OCI-LY3 (cell line): ENCODE measurements at regions not wholly inside any gene's neighbourhood (a gene's known extent, or its start where the extent isn't known, plus 50 kb on each side); places are given as distances from the start of the nearest gene placed in this dataset.

Source experiments
- H2AFZ ChIP-seq: fragments of 200-600, 300-600 bp; shearing (Covaris generic); 2 replicates; pipeline ENCODE4 v1.6.0; 2014; ENCODE audit warnings: antibody characterized with exemption, low read depth, low read length
- H3K27ac ChIP-seq: fragments of 200-600, 300-600 bp; sonication (generic); 2 replicates; pipeline ENCODE4 v1.5.1; 2014; ENCODE audit warnings: mild to moderate bottlenecking, low read length, moderate library complexity, mixed read lengths
- H3K27me3 ChIP-seq: fragments of 200-600, 300-600 bp; sonication (generic); 2 replicates; pipeline ENCODE4 v1.6.1; 2014; ENCODE audit warnings: low read depth, low read length, mixed read lengths
- H3K36me3 ChIP-seq: fragments of 200-600, 300-600 bp; sonication (generic); replicated peaks from 2 replicates; pipeline ENCODE3; 2014; ENCODE audit warnings: low read depth, low read length, mixed read lengths
- H3K4me1 ChIP-seq: fragments of 300-600, 200-600 bp; sonication (generic); 2 replicates; pipeline ENCODE4 v1.6.1; 2014; ENCODE audit warnings: low read length, mixed read lengths
- H3K4me2 ChIP-seq: fragments of 200-600, 300-600 bp; sonication (generic); 2 replicates; pipeline ENCODE4 v1.6.1; 2014; ENCODE audit warnings: low read length, mixed read lengths
- H3K4me3 ChIP-seq: fragments of 300-600, 200-600 bp; sonication (generic); 2 replicates; pipeline ENCODE4 v1.5.1; 2014; ENCODE audit warnings: antibody characterized with exemption, mild to moderate bottlenecking, low read length, moderate library complexity
- H3K79me2 ChIP-seq: fragments of 300-600, 200-600 bp; shearing (Covaris generic); 2 replicates; pipeline ENCODE4 v1.6.1; 2014; ENCODE audit warnings: mild to moderate bottlenecking, low read length, mixed read lengths
- H3K9ac ChIP-seq: fragments of 300-600, 200-600 bp; shearing (Covaris generic); 2 replicates; pipeline ENCODE4 v1.6.0; 2014; ENCODE audit warnings: mild to moderate bottlenecking, low read length, moderate library complexity
- H3K9me3 ChIP-seq: fragments of 200-600, 300-600 bp; shearing (Covaris generic); 2 replicates; pipeline ENCODE4 v1.6.1; 2014; ENCODE audit warnings: low read length, mixed read lengths; ENCODE audit not compliant: insufficient read depth
- H4K20me1 ChIP-seq: fragments of 200-600, 300-600 bp; sonication (generic); 2 replicates; pipeline ENCODE4 v1.6.1; 2016; ENCODE audit warnings: low read length, mixed read lengths; ENCODE audit not compliant: insufficient read depth
- CTCF ChIP-seq: fragments of 200-600, 300-600 bp; sonication (generic); IDR thresholded peaks from 2 replicates; pipeline ENCODE4 v1.5.1; 2014; ENCODE audit warnings: antibody characterized with exemption, low read length, low read depth
- EZH2phosphoT487 ChIP-seq: fragments of 200-600 bp; shearing (Covaris generic); IDR thresholded peaks from 2 replicates; pipeline ENCODE4 v1.6.1; 2018; ENCODE audit warnings: antibody characterized with exemption, mixed run types, low read depth

- no peak overlapping the region for H2AFZ ChIP-seq
Observed at GRCh38 chr21:35195232-35195631, 146.1 kb upstream of the RUNX1 start.

DNA sequence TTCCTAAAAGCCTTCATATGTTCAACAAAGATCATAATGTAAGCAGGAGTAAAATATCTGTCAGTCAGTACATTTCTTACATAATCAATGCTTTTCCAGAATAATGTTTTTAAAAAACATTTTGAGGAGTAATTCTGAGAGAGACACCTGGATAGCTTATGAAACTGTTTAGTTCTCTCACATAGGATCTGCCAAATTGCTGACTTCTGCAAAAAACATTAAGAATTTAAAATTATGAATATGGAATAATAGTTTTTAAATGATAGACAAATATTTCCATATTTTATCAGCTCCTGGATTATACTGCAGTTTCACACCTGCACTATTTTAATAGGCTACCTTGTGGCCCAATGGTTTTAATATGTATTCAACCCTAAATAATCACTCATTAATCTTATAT lies 142.7 kb upstream of the RUNX1 start:
- H2AFZ ChIP-seq = no peak overlapping the region
- TF ChIP-seq EZH2phosphoT487 (no peak), CTCF (no peak)
- peaks cover 47% of the 10 kb centered on the region for H3K4me1 ChIP-seq
- no peak overlapping the region for H3K4me3 ChIP-seq
- no peaks in the 10 kb centered on the region for H3K79me2 ChIP-seq
- H3K36me3 ChIP-seq = peaks cover 20% of the 10 kb centered on the region
- H3K9ac ChIP-seq = 0 out of 2 replicates have a peak overlapping the region, but pooled peaks have one; percentile 81
- peak overlapping the region; percentile 100 for H3K27ac ChIP-seq
- H3K4me2 ChIP-seq = no peak overlapping the region
- peaks cover 7% of the 10 kb centered on the region; the same call in 1 of the 2 replicates for H3K9me3 ChIP-seq
- H3K27me3 ChIP-seq = no peaks in the 10 kb centered on the region
- no peaks in the 10 kb centered on the region for H4K20me1 ChIP-seq

More at GRCh38 chr21:35195232-35195631, 146.1 kb upstream of the RUNX1 start:
- Histone ChIP-seq H3K4me1 (peaks cover 40% of the 10 kb centered on the region), H3K9me3 (peaks cover 16% of the 10 kb centered on the region), H3K27ac (no peak overlapping the region), H3K4me3 (no peak overlapping the region), H4K20me1 (no peaks in the 10 kb centered on the region), H3K27me3 (no peaks in the 10 kb centered on the region), H3K4me2 (no peak overlapping the region), H3K9ac (no peak overlapping the region), H3K79me2 (no peaks in the 10 kb centered on the region), H3K36me3 (peaks cover 30% of the 10 kb centered on the region)
- TF ChIP-seq EZH2phosphoT487 = no peak
- no peak for TF ChIP-seq CTCF

GRCh38 chr21:35191128-35191527 lies 142.0 kb upstream of the RUNX1 start:
- Histone ChIP-seq H3K9ac (peak overlapping the region; percentile 81), H3K79me2 (no peaks in the 10 kb centered on the region), H2AFZ (no peak overlapping the region), H4K20me1 (no peaks in the 10 kb centered on the region), H3K27ac (peak overlapping the region; percentile 100), H3K36me3 (peaks cover 13% of the 10 kb centered on the region), H3K4me2 (peak overlapping the region; percentile 83; the same call in 1 of the 2 replicates), H3K27me3 (no peaks in the 10 kb centered on the region), H3K4me3 (0 out of 2 replicates have a peak overlapping the region, but pooled peaks have one; percentile 64), H3K9me3 (peaks cover under 1% of the 10 kb centered on the region; the same call in 1 of the 2 replicates), H3K4me1 (peaks cover 47% of the 10 kb centered on the region)
- no peak for TF ChIP-seq EZH2phosphoT487
- no peak for TF ChIP-seq CTCF

- H2AFZ ChIP-seq = no peak overlapping the region
- H3K4me1 ChIP-seq = peaks cover 47% of the 10 kb centered on the region
- no peaks in the 10 kb centered on the region for H3K27me3 ChIP-seq
- H3K36me3 ChIP-seq = peaks cover 11% of the 10 kb centered on the region
- H3K79me2 ChIP-seq = no peaks in the 10 kb centered on the region
- H3K9me3 ChIP-seq = no peaks in the 10 kb centered on the region
- H3K4me3 ChIP-seq = peak overlapping the region; percentile 64
- peak overlapping the region; percentile 83 for H3K4me2 ChIP-seq
- H4K20me1 ChIP-seq = no peaks in the 10 kb centered on the region
- peak overlapping the region; percentile 81 for H3K9ac ChIP-seq
- peak overlapping the region; percentile 100 for H3K27ac ChIP-seq
- no peak for TF ChIP-seq CTCF
- TF ChIP-seq EZH2phosphoT487 = no peak
Observed at GRCh38 chr21:35190201-35190701, 141.1 kb upstream of the RUNX1 start.
